Mesothelial cell of epicardium (in vitro differentiated cells): ENCODE measurements at regions not wholly inside any gene's neighbourhood (a gene's known extent, or its start where the extent isn't known, plus 50 kb on each side); places are given as distances from the start of the nearest gene placed in this dataset.

Source experiments
- DNase-seq, 2 experiments: peaks; one replicate each; pipeline ENCODE4 v3.0.0; 2021; ENCODE audit warnings: low spot score in 2 of 2; ENCODE audit not compliant: unreplicated experiment in 2 of 2
- H3K27ac Mint-ChIP-seq: 2 replicates; pipeline ENCODE4 v1.8.0; 2021; ENCODE audit warnings: mixed read lengths
- H3K27me3 Mint-ChIP-seq: 2 replicates; pipeline ENCODE4 v1.8.0; 2021; ENCODE audit warnings: low read depth, mixed read lengths
- H3K36me3 Mint-ChIP-seq: 2 replicates; pipeline ENCODE4 v1.8.0; 2021; ENCODE audit warnings: mixed read lengths
- H3K4me1 Mint-ChIP-seq: 2 replicates; pipeline ENCODE4 v1.8.0; 2021; ENCODE audit warnings: mixed read lengths
- H3K4me3 Mint-ChIP-seq: 2 replicates; pipeline ENCODE4 v1.8.0; 2021; ENCODE audit warnings: mild to moderate bottlenecking, moderate library complexity, mixed read lengths
- H3K9me3 Mint-ChIP-seq: 2 replicates; pipeline ENCODE4 v1.8.0; 2021; ENCODE audit warnings: mixed read lengths
- TF ChIP-seq, protein P1 (sequence below): fragments of 200-600 bp; sonication (generic); IDR thresholded peaks from one replicate; pipeline ENCODE4 v1.5.0; 2021; ENCODE audit warnings: antibody characterized with exemption; ENCODE audit not compliant: unreplicated experiment

DNA sequence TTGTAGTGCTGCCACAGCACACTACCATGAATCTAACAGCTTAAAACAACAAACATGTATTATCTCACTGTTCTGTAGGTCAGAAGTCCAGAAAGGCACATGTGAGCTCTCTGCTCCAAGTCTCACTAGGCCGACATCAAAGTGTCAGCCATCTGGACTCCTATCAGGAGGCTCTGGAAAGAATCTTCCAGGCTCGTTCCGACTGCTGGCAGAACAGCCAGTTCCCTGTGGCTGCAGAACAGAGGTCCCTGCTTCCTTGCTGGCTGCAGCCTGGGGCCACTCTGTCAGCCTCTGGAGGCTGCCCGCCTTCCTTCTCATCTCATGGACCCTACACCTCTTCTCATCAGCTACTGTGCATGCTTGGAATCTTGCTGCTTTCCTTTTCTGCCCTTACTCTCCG is 168.9 kb downstream of the CBLN1 start:
- no peak for DNase-seq
- no peaks in the 10 kb centered on the region for H3K9me3 Mint-ChIP-seq
- H3K27ac Mint-ChIP-seq: no peak overlapping the region
- TF ChIP-seq, protein P1, sequence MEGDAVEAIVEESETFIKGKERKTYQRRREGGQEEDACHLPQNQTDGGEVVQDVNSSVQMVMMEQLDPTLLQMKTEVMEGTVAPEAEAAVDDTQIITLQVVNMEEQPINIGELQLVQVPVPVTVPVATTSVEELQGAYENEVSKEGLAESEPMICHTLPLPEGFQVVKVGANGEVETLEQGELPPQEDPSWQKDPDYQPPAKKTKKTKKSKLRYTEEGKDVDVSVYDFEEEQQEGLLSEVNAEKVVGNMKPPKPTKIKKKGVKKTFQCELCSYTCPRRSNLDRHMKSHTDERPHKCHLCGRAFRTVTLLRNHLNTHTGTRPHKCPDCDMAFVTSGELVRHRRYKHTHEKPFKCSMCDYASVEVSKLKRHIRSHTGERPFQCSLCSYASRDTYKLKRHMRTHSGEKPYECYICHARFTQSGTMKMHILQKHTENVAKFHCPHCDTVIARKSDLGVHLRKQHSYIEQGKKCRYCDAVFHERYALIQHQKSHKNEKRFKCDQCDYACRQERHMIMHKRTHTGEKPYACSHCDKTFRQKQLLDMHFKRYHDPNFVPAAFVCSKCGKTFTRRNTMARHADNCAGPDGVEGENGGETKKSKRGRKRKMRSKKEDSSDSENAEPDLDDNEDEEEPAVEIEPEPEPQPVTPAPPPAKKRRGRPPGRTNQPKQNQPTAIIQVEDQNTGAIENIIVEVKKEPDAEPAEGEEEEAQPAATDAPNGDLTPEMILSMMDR: no peak
- H3K4me3 Mint-ChIP-seq: no peak overlapping the region
- peaks cover 8% of the 10 kb centered on the region for H3K27me3 Mint-ChIP-seq
- H3K36me3 Mint-ChIP-seq: no peaks in the 10 kb centered on the region
- no peaks in the 10 kb centered on the region for H3K4me1 Mint-ChIP-seq

DNA sequence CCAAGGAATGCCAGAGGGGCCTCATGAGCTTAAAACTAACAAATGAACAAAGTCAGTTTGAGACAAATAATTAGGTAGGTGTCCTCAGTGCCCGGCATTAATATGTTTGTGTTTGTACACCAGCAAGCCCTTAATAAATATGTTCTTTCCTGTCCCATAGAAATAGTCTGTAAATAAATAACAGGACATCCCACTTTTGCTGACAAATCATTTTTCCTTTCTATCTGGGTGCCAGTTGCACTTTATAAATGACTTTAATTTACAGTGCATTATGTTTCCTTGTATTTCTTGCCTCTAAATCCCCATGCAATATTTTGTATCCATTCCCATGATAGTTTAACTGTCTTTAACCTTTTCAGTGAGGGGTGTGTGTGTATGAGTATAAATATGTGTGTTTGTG is 170.3 kb downstream of the CBLN1 start:
- DNase-seq: no peak
- Mint-ChIP-seq H3K9me3 (no peaks in the 10 kb centered on the region), H3K27ac (no peak overlapping the region), H3K4me3 (no peak overlapping the region), H3K27me3 (peaks cover 8% of the 10 kb centered on the region), H3K36me3 (no peaks in the 10 kb centered on the region), H3K4me1 (no peaks in the 10 kb centered on the region)
- TF ChIP-seq, protein P1: no peak

DNA sequence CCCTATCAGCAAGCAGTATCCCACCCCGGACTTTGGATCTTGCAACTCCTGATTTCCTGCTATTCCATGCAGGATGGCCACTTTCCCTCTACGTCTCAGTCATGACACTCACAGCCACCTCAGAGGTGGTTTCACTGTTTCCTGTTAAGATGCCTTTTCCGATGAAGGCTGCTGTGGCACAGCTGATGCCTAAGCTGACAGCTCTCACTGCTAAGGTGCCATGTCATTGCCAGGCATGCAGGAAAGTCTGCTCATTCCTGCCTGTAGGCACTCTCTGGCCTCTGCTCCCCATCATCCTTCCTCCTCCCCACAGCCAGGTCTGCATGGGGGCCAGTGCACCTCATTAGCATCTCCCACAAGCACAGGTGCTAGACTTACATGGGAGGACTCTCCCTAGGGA is 173.0 kb downstream of the CBLN1 start:
- Mint-ChIP-seq H3K27me3 (peaks cover 3% of the 10 kb centered on the region), H3K9me3 (no peaks in the 10 kb centered on the region), H3K36me3 (no peaks in the 10 kb centered on the region), H3K4me3 (no peak overlapping the region), H3K4me1 (no peaks in the 10 kb centered on the region), H3K27ac (no peak overlapping the region)
- DNase-seq: no peak
- TF ChIP-seq, protein P1: no peak

DNA sequence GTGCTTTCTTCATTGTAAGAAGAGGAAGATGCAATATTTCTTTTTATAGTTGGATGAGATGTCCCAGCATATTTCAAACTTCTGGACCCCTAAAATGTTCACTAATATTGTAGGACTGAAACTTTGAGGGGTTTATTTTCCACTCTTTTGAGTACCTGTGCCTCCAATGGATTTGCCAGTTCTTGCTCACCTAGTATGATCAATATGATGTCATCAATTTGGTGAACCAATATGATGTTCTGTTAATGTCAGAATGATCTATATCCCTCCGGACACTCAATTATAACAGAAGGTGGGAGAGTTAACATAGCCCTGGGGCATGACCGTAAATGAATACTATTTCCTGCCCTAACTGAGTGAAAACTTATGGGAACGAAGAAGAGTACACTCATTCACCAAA is 178.3 kb downstream of the CBLN1 start:
- Mint-ChIP-seq H3K9me3 (peaks cover 10% of the 10 kb centered on the region), H3K36me3 (no peaks in the 10 kb centered on the region), H3K4me1 (no peaks in the 10 kb centered on the region), H3K27ac (no peak overlapping the region), H3K27me3 (peaks cover 2% of the 10 kb centered on the region), H3K4me3 (no peak overlapping the region)
- no peak for DNase-seq
- TF ChIP-seq, protein P1: no peak

DNA sequence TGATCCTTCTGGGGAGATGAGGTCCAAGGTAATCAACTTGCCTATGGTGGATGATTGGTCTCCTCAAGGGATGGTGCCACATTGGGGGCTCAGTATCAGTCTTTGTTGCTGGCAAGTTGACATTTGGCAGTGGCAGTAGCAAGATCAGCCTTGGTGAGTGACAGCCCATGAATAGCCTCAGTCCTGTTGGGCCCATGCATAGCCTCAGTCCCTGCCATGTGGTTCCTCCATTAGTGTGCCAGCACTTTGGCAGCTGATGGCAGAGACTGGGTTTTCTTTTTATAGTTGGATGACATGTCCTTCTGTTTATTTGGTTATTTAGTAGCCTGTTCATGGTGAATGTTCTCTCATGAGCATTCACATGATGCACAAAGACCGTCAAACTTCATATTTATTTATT is 179.6 kb downstream of the CBLN1 start:
- H3K4me1 Mint-ChIP-seq: no peaks in the 10 kb centered on the region
- H3K27me3 Mint-ChIP-seq: peaks cover 6% of the 10 kb centered on the region
- peaks cover 11% of the 10 kb centered on the region for H3K9me3 Mint-ChIP-seq
- TF ChIP-seq, protein P1: no peak
- no peak overlapping the region for H3K4me3 Mint-ChIP-seq
- H3K36me3 Mint-ChIP-seq: no peaks in the 10 kb centered on the region
- H3K27ac Mint-ChIP-seq: no peak overlapping the region
- DNase-seq: no peak

DNA sequence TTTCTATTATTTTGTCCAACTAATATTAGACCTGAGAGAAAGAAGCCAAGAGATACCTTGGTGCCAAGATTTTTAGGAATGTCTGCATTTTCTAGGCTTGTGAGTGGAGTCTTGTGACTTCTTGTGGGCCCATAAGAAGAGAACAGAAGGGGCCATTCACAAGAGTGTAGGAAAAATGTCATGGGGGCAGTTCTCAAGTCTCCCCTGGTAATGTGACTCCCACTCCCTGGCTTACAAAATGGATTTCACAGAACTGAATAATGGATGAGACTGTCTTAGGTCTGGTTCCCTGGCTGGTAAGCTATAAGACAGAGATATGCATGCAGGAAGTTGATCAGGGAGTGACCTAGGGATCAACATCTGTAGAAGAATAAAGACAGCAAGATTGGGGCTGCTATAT is 181.3 kb downstream of the CBLN1 start:
- H3K4me1 Mint-ChIP-seq: no peaks in the 10 kb centered on the region
- H3K27me3 Mint-ChIP-seq: peaks cover 16% of the 10 kb centered on the region
- no peaks in the 10 kb centered on the region for H3K36me3 Mint-ChIP-seq
- H3K27ac Mint-ChIP-seq: no peak overlapping the region
- TF ChIP-seq, protein P1: no peak
- H3K9me3 Mint-ChIP-seq: peaks cover 11% of the 10 kb centered on the region
- H3K4me3 Mint-ChIP-seq: no peak overlapping the region
- no peak for DNase-seq
